Endodermal cell (in vitro differentiated cells): ENCODE measurements at regions not wholly inside any gene's neighbourhood (a gene's known extent, or its start where the extent isn't known, plus 50 kb on each side); places are given as distances from the start of the nearest gene placed in this dataset.

Experiments used
- DNase-seq: peaks from one replicate; pipeline ENCODE4 v3.0.0-alpha.2; 2017
- H3K27ac ChIP-seq: 2 replicates; pipeline ENCODE4 v1.5.1; 2013; ENCODE audit warnings: mild to moderate bottlenecking, low read depth, low read length, moderate library complexity
- H3K27me3 ChIP-seq: 2 replicates; pipeline ENCODE4 v1.6.1; 2013; ENCODE audit warnings: mild to moderate bottlenecking, low read length, moderate library complexity; ENCODE audit not compliant: insufficient read depth, control insufficient read depth, poor library complexity, severe bottlenecking
- H3K36me3 ChIP-seq: 2 replicates; pipeline ENCODE4 v1.7.0; 2013; ENCODE audit warnings: mild to moderate bottlenecking, low read length, moderate library complexity; ENCODE audit not compliant: control insufficient read depth, insufficient read depth
- H3K4me1 ChIP-seq: one replicate; pipeline ENCODE4 v1.7.0; 2013; ENCODE audit warnings: low read length; ENCODE audit not compliant: control insufficient read depth, insufficient read depth
- H3K4me3 ChIP-seq: 2 replicates; pipeline ENCODE4 v1.5.1; 2013; ENCODE audit warnings: mild to moderate bottlenecking, low read length, moderate library complexity
- H3K9ac ChIP-seq: 2 replicates; pipeline ENCODE4 v1.6.1; 2013; ENCODE audit warnings: mild to moderate bottlenecking, low read length, moderate library complexity; ENCODE audit not compliant: poor library complexity, severe bottlenecking; ENCODE audit errors: extremely low read depth
- H3K9me3 ChIP-seq: 2 replicates; pipeline ENCODE4 v1.6.1; 2013; ENCODE audit warnings: mild to moderate bottlenecking, low read length, moderate library complexity; ENCODE audit not compliant: control insufficient read depth
- H3K27ac Mint-ChIP-seq: 2 replicates; pipeline ENCODE4 v1.8.0; 2020; ENCODE audit warnings: mixed read lengths
- H3K27me3 Mint-ChIP-seq: 2 replicates; pipeline ENCODE4 v1.8.0; 2021; ENCODE audit warnings: mild to moderate bottlenecking, mixed read lengths; ENCODE audit not compliant: insufficient read depth
- H3K36me3 Mint-ChIP-seq: 2 replicates; pipeline ENCODE4 v1.8.0; 2020; ENCODE audit warnings: low read depth, mixed read lengths
- H3K4me1 Mint-ChIP-seq: 2 replicates; pipeline ENCODE4 v1.8.0; 2020; ENCODE audit warnings: mixed read lengths
- H3K4me3 Mint-ChIP-seq: 2 replicates; pipeline ENCODE4 v1.8.0; 2020; ENCODE audit warnings: mild to moderate bottlenecking, moderate library complexity, mixed read lengths
- H3K9me3 Mint-ChIP-seq: 2 replicates; pipeline ENCODE4 v1.8.0; 2020; ENCODE audit warnings: mild to moderate bottlenecking, mixed read lengths
- WGBS, 2 experiments: methylation state at CpG; one replicate each; pipeline versions ENCODE4 v1.1.5 to v1.1.7; 2013; ENCODE audit warnings: missing lambda C conversion rate in 2 of 2, mixed read lengths in 1 of 2; ENCODE audit not compliant: insufficient coverage in 1 of 2, insufficient read length in 1 of 2; 5-methylcytosine and 5-hydroxymethylcytosine counted together
- TF ChIP-seq, protein P1 (sequence below): fragments of 200-600 bp; sonication (generic); conservative IDR thresholded peaks from 2 replicates; pipeline ENCODE4 v1.5.0; 2021; ENCODE audit warnings: antibody characterized with exemption, mild to moderate bottlenecking

DNA sequence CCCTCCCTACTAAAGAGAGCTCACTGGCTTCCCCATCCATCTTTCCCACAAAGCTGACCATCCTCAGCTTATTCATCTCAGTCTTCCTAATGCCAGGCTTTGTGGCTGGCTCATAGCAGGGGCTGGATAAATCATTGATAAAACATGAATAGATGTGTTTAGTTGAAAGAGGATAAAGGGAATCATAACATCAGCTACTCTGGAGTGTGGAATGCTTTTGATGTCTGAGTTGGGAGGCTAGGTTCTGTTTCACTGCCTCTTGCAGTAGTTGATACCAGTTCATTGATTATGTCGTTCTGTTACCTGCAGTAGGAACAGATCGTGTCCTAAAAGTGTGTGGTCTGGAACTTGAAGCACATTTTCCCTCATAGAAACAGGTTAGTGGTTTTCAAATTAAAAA, 66.3 kb upstream of the HK2 start:
- Mint-ChIP-seq H3K4me1 (peaks cover 20% of the 10 kb centered on the region), H3K27me3 (peaks cover 6% of the 10 kb centered on the region), H3K9me3 (no peaks in the 10 kb centered on the region), H3K27ac (no peak overlapping the region), H3K4me3 (no peak overlapping the region), H3K36me3 (no peaks in the 10 kb centered on the region)
- Histone ChIP-seq H3K27me3 (peaks cover 4% of the 10 kb centered on the region), H3K9ac (no peak overlapping the region), H3K36me3 (no peaks in the 10 kb centered on the region), H3K9me3 (no peaks in the 10 kb centered on the region), H3K4me1 (no peaks in the 10 kb centered on the region), H3K4me3 (no peak overlapping the region), H3K27ac (no peak overlapping the region)
- DNase-seq = no peak
- 85% methylated on average over 2 of the region's 2 CpGs; no CpG with 5 or more reads in 1 of the 2 experiments for WGBS, 2 experiments
- TF ChIP-seq, protein P1, sequence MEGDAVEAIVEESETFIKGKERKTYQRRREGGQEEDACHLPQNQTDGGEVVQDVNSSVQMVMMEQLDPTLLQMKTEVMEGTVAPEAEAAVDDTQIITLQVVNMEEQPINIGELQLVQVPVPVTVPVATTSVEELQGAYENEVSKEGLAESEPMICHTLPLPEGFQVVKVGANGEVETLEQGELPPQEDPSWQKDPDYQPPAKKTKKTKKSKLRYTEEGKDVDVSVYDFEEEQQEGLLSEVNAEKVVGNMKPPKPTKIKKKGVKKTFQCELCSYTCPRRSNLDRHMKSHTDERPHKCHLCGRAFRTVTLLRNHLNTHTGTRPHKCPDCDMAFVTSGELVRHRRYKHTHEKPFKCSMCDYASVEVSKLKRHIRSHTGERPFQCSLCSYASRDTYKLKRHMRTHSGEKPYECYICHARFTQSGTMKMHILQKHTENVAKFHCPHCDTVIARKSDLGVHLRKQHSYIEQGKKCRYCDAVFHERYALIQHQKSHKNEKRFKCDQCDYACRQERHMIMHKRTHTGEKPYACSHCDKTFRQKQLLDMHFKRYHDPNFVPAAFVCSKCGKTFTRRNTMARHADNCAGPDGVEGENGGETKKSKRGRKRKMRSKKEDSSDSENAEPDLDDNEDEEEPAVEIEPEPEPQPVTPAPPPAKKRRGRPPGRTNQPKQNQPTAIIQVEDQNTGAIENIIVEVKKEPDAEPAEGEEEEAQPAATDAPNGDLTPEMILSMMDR = no peak

- no peak for DNase-seq
- Histone ChIP-seq H3K4me3 (no peak overlapping the region), H3K36me3 (no peaks in the 10 kb centered on the region), H3K9me3 (no peaks in the 10 kb centered on the region), H3K27ac (no peak overlapping the region), H3K4me1 (no peaks in the 10 kb centered on the region), H3K9ac (no peak overlapping the region), H3K27me3 (peaks cover 4% of the 10 kb centered on the region)
- WGBS, 2 experiments = 87% methylated on average over 4 of the region's 4 CpGs; no CpG with 5 or more reads in 1 of the 2 experiments
- no peaks in the 10 kb centered on the region for H3K36me3 Mint-ChIP-seq
- H3K27ac Mint-ChIP-seq = no peak overlapping the region
- no peaks in the 10 kb centered on the region for H3K9me3 Mint-ChIP-seq
- H3K4me1 Mint-ChIP-seq = peaks cover 20% of the 10 kb centered on the region
- peaks cover 6% of the 10 kb centered on the region for H3K27me3 Mint-ChIP-seq
- H3K4me3 Mint-ChIP-seq = no peak overlapping the region
- TF ChIP-seq, protein P1 = no peak
These were observed 65.5 kb upstream of the HK2 start for GRCh38 chr2:74768401-74768914.

GRCh38 chr2:74772046-74772445, 61.9 kb upstream of the HK2 start:
- TF ChIP-seq, protein P1 = no peak
- Mint-ChIP-seq H3K4me3 (no peak overlapping the region), H3K9me3 (peaks cover 2% of the 10 kb centered on the region), H3K4me1 (peaks cover 6% of the 10 kb centered on the region), H3K27ac (no peak overlapping the region), H3K36me3 (no peaks in the 10 kb centered on the region), H3K27me3 (peaks cover 6% of the 10 kb centered on the region)
- no peaks in the 10 kb centered on the region for H3K36me3 ChIP-seq
- peaks cover 4% of the 10 kb centered on the region for H3K27me3 ChIP-seq
- H3K9me3 ChIP-seq = no peaks in the 10 kb centered on the region
- H3K4me1 ChIP-seq = no peaks in the 10 kb centered on the region
- no peak overlapping the region for H3K27ac ChIP-seq
- DNase-seq = no peak
- H3K4me3 ChIP-seq = no peak overlapping the region
- no peak overlapping the region for H3K9ac ChIP-seq
